Body of pancreas (tissue), 4 donors: ENCODE measurements at regions not wholly inside any gene's neighbourhood (a gene's known extent, or its start where the extent isn't known, plus 50 kb on each side); places are given as distances from the start of the nearest gene placed in this dataset.

ENCODE experiments used
- POLR2A ChIP-seq, 3 donors: fragments of 450-650 bp; IDR thresholded peaks; one replicate each; pipeline ENCODE4 v1.6.1; 2016; ENCODE audit warnings: antibody characterized with exemption in 3 of 3, mild to moderate bottlenecking in 2 of 3
- TF ChIP-seq, protein P1 (sequence below), 7 experiments: fragments of 450-650 bp in 4 of 7; fragments of 200-600 bp in 3 of 7; sonication (generic) in 3 of 7; IDR thresholded peaks; one replicate each; pipeline ENCODE4 v1.5.1; 2016 to 2019; ENCODE audit warnings: antibody characterized with exemption in 7 of 7

DNA sequence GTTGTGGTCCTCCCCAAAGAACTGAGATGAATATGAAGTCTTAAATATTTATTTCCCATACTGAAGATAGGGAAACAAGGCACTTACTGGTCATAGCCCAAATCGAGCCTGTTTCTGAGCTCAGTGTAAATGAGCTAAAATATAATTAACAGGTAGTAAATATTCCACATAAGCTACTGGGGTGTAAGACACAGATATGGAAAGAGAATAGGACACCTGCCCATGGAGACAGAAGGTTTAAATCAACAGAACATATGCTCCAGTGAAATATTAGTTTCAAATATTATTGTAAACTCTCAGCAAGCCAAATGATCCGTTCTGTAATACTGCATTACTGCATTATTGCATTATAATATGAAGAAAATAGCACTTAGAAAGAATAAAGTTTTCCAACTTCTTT, 537.9 kb downstream of the ANKRD7 start:
- TF ChIP-seq, protein P1, sequence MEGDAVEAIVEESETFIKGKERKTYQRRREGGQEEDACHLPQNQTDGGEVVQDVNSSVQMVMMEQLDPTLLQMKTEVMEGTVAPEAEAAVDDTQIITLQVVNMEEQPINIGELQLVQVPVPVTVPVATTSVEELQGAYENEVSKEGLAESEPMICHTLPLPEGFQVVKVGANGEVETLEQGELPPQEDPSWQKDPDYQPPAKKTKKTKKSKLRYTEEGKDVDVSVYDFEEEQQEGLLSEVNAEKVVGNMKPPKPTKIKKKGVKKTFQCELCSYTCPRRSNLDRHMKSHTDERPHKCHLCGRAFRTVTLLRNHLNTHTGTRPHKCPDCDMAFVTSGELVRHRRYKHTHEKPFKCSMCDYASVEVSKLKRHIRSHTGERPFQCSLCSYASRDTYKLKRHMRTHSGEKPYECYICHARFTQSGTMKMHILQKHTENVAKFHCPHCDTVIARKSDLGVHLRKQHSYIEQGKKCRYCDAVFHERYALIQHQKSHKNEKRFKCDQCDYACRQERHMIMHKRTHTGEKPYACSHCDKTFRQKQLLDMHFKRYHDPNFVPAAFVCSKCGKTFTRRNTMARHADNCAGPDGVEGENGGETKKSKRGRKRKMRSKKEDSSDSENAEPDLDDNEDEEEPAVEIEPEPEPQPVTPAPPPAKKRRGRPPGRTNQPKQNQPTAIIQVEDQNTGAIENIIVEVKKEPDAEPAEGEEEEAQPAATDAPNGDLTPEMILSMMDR (IDR thresholded peaks at IDR 0.05) = no peak
- no peak for TF ChIP-seq POLR2A (IDR thresholded peaks at IDR 0.05)
